ENCODE measurements at regions not wholly inside any gene's neighbourhood (a gene's known extent, or its start where the extent isn't known, plus 50 kb on each side); places are given as distances from the start of the nearest gene placed in this dataset.

DNA sequence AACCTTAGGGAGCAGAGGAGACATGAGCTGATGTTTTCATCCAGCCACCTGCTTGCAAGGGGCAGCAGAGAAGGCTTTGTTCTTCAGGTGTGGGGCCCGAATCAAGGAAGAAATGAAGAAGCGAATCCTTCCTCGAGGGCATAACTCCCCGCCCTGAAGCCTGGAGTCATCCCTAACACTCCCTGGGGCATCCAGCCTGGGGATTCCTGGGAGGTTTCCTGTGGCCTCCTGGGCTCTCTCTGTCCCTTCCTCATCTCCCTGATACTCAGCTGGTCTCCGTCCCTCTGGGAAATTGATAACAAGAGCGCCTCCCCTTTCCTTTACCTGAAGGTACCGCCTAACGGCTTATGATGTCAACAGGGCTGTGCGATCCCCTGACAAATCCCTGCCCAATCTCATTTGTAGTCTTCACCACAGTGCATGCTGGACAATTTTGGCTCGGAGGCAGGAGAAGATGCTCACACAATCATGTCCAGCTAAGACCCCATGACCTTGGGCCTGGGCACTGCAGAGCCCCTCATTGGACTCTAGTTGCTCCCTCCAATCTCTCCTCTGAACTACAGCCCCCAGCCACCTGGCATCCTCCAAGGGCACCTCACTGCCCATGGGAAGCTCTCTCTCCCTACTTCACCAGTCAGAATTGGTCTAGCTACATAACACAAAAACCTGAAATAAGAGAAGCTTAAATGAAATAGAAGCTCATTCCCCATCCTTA lies 80.6 kb upstream of the RTL6 start:
- TF ChIP-seq, protein P1, sequence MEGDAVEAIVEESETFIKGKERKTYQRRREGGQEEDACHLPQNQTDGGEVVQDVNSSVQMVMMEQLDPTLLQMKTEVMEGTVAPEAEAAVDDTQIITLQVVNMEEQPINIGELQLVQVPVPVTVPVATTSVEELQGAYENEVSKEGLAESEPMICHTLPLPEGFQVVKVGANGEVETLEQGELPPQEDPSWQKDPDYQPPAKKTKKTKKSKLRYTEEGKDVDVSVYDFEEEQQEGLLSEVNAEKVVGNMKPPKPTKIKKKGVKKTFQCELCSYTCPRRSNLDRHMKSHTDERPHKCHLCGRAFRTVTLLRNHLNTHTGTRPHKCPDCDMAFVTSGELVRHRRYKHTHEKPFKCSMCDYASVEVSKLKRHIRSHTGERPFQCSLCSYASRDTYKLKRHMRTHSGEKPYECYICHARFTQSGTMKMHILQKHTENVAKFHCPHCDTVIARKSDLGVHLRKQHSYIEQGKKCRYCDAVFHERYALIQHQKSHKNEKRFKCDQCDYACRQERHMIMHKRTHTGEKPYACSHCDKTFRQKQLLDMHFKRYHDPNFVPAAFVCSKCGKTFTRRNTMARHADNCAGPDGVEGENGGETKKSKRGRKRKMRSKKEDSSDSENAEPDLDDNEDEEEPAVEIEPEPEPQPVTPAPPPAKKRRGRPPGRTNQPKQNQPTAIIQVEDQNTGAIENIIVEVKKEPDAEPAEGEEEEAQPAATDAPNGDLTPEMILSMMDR (IDR thresholded peaks at IDR 0.05), result no peak
- TF ChIP-seq POLR2A (IDR thresholded peaks at IDR 0.05), result no peak
